Epidermal melanocyte (primary cell): ENCODE measurements at regions not wholly inside any gene's neighbourhood (a gene's known extent, or its start where the extent isn't known, plus 50 kb on each side); places are given as distances from the start of the nearest gene placed in this dataset.
"Not testable (repeated sequence)": the region's sequence is repeated elsewhere in the genome, so short reads cannot be mapped to it uniquely, and the experiment has no call there.

Experiments
- DNase-seq: peaks from one replicate; pipeline ENCODE4 v3.0.0; 2011; ENCODE audit warnings: low spot score; ENCODE audit not compliant: insufficient read length

DNA sequence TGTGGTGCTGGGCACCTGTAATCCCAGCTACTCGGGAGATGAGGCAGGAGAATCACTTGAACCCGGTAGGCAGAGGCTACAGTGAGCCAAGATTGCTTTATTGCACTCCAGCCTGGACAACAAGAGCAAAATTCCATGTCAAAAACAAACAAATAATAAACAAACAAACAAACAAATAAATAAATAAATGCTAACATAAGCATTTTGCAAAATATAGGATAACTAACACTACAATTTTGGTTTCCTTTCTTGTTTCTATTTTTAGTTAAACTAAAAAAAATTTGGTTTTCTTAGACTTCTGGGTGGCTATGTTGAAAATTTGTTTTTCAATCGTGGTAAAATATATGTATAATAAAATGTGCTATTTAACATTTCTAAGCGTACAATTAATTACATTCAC is 115.0 kb upstream of the ZNF516 start:
- DNase-seq: no peak

DNA sequence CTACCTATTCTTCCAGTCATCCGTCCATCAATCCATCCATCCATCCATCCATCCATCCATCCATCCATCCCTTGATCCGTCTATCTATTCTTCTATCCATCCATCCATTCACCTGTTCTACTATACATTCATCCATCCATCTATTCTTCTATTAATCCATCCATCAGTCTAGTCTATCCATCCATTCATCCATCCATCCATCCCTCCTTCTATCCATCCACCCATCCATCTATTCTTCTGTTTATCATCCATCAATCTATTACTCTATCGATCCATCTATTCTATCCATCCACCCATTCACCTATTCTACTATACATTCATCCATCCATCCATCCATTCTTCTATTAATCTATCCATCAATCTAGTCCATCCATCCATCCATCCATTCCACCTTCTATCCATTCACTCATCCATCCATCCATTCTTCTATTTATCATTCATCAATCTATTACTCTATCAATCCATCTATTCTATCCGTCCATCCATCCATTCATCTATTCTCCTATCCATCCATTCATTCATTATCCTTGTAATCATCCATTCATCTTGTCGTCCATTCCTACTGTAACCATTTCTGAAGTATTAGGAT is 110.4 kb upstream of the ZNF516 start:
- DNase-seq: no peak

DNA sequence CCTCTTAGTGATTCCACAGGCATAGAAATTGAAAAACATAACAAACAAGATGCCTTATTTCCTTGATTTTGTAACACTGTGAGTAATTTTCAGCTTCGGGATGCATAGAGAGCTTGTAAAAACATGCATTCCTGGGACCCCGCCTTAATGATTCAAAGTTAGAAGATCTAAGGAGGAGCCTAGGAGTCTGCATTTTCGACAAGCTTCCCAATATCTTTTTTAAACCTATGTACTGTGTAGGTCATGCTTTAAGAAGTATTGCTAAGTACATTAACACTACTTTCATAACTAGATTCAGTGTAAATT is 109.8 kb upstream of the ZNF516 start:
- no peak for DNase-seq

DNA sequence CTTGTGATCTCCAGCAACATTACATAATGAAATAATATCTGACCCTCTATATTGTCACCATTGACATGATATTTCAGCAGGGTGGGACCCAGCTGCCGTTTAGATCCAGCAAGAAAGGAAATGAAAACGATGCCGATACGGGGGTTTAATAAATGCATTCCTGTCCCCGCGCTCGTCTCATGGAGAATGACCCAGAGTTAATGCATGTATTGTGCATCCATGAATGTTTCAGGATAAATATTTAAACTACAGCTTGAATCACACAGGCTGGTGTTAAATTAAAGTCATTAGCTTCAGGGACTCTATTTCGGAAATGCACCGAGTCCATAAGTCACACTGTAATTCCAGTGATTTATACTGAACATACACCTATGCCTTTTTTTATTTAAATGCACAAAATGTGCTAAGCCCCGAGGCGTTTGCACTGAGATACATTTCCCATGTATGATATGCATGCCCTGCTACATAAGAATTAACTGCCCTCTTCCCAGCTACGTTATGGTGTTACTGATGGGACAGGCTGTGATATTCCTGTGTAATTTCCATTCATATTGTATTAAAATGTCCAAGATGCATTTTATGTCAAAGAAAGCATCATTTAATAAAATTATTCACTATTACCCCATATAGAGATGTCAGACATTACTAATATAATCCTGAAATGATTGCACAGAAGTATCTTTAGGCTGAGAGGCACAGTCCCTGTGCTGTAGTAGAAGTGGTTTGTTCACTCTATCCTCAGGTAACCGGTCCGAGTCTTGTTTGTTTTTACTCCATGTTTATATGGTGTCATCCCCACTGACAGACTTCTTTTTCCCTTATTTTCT is 109.3 kb upstream of the ZNF516 start:
- no peak for DNase-seq

DNA sequence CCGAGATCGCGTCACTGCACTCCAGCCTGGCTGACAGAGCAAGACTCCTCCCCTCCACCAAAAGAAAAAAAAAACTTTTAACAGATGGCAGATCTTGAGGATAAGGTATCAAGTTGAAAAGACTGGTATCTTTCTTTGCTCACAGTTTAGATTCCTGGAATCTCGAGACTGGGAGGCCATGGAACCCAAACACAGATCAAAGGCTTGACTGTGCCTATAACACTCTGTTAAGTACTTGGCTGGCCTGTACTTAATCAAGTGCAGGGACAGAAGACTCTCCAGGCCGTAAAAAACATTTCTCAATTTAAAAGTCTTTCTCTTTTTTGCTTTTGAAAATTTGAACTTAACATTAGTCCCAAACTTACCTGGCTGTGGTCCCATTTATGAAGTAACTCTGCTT is 107.1 kb upstream of the ZNF516 start:
- no peak for DNase-seq

DNA sequence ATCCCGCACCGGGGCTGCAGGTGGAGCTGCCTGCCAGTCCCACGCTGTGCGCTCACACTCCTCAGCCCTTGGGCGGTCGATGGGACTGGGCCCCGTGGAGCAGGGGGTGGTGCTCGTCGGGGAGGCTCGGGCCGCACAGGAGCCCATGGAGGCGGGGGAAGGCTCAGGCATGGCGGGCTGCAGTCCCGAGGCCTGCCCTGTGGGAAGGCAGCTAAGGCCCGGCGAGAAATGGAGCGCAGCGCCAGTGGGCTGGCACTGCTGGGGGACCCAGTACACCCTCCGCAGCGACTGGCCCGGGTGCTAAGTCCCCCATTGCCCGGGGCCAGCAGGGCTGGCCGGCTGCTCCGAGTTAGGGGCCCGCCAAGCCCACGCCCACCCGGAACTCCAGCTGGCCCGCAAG is 105.0 kb upstream of the ZNF516 start:
- DNase-seq: not testable (repeated sequence)

DNA sequence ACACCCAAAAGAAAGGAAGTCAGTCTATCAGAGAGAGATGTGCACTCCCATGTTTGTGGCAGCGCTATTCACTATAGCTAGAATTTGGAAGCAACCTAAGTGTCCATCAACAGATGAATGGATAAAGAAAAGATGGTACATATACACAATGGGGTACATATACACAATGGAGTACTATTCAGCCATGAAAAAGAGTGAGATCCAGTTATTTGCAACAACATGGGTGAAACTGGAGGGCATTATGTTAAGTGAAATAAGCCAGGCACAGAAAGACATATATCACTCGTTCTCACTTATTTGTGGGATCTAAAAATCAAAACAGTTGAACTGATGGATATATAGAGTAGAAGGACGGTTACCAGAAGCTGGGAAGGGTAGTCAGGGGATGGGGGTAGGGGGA is 99.9 kb upstream of the ZNF516 start:
- DNase-seq: no peak

DNA sequence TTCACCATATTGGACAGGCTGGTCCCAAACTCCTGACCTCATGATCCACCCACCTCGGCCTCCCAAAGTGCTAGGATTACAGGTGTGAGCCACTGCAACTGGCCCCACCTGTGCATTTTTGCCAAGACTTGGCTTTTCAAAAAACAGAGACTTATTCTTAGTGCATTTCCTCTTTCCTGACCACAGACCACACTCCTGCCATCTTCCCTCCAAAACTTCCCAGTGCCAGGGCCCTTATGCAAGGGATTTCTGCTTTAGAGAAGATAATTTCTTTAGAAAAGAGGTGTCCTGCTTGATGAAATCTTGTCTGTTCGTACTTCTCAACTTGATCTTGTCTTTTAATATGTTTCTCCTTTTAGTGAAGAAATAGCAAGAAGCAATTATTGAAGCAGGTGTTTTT is 98.8 kb upstream of the ZNF516 start:
- no peak for DNase-seq

DNA sequence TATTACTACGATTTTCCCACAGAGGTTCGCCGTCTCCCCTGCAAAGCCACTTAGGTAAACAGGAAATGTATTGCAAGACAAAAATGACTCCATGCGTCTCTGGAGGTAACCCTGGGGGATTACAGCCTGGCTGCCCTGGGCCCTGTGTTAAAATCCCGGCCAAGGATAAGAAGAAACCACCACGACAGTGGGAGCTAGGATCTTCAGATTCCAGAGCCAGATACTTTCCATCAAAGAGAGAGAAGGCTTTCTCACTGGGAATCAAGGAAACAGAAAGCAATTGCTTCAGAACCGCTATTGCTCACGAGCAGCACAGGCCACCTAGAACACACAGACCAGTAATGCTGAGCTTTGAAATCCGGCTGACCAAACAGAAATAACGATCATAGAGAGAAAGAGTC is 97.9 kb upstream of the ZNF516 start:
- DNase-seq: no peak

DNA sequence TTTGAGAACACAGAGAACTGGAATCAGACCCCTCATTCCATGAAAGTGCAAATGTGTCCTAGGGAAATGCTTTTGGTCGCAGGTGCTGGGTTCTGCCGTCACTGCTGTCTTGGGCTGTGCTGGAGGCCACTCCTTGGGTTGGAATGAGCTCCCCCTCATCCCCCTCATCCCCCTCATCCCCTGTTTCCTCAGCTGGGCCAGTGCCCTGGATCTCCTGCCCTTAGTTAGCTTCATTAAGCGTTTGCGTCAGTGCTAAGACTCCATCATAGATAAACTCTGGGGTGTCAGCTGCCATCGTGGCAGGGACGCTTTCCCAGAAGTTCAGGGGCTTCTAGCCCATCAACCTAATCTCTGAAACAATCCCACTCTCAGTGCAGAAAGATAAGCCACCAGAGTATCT is 97.1 kb upstream of the ZNF516 start:
- DNase-seq: no peak

DNA sequence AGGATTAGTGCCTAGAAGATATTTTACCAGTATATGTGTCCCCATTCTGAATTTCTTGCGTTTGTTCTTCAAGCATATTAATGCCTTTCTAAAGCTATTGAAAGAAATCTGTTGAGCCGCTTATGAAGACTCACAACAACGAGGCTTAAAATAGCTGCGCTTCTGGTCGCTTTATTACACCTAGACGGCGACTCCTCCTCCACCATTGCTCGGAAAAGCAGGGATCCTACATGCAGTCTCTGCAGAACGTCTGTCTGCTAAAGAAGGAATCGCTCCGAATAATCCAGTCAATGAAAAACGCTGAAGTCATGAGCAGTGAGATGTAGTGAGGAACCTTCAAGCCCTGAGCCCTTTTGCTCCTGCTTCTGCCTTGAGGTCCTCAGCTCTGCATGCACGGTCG is 94.8 kb upstream of the ZNF516 start:
- no peak for DNase-seq

DNA sequence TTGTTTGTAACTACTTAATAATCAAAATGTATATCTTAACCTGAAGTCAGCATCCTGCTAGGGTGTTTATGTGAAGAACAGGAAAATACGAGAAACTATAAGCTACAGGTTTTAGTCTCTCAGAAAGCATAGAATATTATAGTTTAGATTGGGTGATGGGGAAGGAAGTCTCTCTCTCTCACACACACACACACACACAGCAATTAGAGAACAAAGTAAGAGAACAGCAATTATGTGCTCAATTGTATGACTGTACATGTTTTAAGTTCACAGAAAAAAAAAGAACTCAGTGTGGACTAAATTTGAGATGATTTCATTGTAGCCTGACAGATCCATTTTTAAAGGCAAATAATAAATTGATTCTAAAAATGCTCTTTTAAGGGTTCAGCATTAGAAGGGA is 94.3 kb upstream of the ZNF516 start:
- DNase-seq: no peak

DNA sequence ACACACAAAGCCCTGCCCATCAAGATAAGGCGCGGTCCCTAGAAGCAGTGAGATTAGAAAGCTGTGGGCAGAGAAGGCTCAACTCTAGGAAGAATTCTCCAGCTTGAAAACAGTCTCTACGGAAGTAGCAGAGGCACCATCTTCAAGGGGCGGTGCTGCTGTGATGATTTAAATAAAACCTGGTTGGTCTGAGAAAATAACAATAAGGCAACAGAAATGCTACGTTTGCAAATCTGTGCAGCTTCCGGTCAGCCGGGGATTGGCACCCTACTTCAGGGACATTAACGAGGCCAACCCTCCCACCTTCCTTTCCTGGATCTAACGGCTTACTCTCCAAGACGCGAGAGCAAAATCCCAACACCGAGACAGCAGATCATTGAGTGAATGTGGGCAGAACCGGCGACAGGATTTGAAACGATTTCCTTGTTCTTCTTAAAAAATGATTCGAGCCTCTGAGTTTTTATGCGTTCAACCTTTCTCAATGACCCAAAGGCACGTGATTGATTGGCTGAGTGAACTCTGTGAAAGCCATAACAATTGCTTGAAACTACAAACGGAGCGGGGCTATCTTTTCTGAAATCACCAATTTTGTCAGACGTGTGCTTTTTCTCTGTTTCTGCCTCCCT is 93.7 kb upstream of the ZNF516 start:
- DNase-seq: no peak

DNA sequence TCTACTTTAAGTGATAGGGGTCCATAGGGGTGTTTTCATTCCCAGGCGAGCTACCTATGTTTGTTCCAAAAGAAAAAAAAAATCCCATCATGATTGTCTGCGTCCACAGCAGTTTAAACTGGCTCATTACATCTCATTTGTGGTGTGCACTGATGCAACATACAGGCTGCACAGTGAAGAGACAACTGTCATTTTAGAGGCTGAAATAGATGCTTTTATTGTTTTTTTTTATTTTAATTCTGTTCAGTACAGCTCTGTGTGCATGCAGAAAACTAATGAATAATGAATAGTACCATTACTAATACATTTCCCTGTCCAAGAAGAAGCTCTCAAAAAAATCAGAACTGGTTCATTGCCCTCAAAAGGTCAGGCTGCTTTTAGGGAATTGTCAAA is 92.8 kb upstream of the ZNF516 start:
- no peak for DNase-seq

DNA sequence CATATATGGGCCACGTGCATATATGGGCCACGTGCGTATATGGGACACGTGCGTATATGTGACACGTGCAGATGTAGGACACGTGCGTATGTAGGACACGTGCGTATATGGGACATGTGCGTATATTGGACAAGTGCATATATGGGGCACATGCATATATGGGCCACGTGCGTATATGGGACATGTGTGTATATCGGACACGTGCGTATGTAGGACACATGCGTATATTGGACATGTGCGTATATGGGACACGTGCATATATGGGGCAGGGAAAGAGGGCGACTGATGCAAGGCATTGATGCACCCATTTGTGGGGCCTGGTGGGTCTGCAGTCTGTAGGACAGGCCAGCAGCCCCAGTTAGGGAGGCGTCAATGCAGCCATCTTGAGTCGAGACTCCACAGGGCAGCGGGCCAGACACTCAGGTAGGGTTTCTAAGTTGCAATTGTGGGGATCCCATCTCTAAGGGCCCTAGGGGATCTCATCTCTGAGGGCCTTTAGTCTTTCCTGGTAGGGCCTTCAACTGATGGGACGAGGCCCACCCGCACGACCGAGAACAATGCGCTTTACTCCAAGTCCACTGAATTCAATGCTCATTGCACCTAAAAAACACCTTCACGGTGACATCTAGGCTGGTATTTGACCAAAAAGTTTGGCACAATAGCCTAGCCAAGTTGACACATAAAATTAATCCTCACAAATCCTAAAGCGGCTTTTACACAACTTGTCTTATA is 92.3 kb upstream of the ZNF516 start:
- DNase-seq: no peak

DNA sequence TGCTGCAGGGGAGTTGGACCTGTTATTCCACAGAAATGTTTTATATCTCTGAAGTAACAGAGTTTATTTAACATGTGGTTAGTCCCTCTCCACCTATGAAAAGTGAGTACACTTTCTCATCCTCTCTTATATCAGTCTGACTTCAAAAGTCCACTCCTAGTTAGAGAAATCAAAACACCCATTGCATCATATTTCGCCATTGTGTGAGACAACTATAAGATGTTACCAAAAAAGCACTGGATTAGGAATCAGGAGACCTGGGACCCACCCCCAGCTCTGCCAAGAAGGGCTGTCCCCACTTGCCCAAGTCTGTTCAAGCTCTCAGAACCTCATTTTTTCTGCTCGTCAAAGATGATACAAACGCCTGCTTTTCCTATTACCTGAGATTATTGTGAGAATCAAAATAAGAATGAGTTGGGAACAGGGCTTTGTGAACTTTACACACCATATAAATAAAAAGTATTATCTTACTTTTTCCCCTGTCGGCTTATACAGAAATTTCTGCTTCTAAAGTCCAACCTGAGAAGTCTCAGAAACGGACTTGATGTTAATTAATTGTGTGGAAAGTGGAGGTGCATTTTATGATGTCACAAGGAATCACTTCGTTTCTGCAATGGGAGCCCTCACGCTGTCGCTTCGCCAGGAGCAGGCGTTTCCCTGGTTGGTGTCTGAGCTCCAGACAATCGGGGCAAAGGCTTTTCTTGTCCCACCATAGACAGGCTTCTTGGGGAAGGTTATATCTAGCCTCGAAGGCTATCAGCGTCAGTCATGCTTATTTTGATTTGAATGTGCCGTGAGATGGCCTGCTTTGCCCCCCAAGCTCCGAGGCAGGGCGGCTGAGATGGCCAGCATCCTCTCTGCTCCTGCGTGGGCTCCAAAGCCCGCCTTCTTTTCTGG is 89.6 kb upstream of the ZNF516 start:
- no peak for DNase-seq

DNA sequence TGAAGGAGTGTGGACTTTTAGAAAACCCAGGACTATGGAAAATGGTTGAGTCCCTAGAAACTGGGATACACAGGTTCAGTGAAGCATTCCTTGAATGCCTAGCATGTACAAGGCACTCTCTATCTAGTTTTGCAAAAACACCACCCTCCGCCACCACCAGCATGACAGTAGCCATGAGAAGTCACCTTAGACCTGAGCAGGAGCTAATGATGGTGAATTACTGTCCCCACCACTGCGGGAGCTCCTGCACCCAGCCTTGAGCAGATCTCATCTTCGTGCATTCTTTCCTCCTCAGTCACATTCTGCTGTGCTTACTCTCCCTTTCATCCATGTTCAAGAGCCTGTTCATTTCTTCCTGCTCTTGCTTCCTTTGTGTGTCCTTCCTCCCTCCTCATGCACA is 86.2 kb upstream of the ZNF516 start:
- no peak for DNase-seq

DNA sequence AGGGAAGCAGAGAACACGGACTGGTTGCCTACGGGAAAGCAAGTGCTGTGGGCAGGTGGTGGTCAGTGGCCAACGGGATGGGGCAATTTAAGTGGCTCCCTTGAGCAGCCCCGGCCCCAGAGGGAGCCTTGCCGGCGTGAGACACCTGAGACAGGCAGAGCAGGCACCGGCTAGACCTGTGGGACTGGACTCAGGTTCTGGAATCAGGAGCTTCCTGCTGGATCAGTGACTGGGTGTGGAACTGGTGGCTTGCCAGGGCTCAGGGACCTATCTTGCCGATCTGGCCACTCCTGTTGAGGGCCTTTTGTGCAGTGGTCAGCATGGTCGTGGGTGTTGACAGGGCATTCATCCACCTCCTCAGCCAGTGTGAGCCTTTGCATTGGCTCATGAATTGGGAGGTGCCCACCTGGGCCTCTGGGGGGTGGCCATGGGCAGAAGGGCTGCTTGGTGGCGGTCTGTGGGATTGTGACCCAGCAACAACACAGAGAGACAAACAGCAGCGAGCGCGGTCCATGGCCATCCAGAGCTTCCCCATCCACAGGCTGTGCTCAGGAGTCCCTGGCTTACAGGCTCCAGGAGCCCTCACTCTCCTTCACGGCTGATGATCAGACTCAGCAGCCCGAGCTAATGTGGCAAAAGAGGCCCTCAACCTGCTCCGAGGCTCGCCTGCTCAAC is 85.4 kb upstream of the ZNF516 start:
- no peak for DNase-seq

DNA sequence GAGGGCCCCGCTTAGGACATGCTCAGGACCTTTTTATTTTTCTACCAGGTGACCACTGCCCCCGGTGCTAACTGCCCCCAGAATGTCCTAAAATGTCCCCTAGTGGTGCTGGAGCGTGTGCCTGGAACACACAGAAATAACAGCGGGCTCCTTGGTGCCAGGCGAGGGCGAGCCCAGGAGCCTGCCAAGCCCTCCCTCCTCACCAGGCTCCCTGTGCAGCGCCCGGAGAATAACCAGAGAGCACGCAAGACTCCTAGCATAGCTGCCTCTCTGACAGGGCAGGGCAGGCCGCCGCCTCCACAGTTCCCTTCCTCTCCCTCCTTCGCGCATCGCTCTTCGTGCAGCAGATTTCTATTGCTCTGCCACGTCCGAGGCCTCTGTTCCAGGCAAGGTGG is 84.3 kb upstream of the ZNF516 start:
- no peak for DNase-seq

DNA sequence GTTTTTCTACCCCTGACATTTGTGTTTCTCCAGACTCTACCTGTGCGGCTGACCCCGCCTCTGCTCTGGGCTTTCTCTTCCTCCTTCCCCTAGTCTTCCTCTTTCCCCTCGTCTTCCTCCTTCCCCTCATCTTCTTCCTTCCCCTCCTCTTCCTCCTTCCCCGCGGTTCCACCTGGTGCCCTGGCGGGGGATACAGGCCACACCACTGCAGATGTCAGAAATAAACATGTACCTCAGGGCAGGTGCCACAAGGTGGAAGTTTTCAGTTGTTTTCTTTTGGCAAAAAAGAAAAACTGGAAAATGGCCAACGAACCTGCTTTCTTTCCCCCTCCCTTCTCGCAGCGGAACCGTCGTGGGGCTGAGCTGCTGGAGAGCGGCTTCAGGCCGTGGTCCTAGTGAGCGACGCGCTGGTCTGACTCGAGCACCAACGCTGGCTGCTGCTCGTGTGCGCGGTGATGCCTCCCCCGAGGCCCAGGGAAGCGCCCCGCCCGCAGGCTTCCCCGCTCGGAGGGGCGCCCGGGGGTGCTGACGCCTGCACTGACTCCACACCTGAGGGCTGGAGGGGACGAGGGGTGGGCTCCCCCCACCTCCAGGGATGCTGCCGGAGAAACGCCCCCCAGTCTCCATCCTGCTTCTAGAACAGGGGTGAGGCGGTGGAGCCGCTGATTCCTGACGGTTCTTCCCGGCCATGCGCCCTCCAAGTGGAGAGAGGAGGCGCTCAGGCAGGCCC is 83.7 kb upstream of the ZNF516 start:
- no peak for DNase-seq
